GM06990 (cell line): ENCODE measurements at regions not wholly inside any gene's neighbourhood (a gene's known extent, or its start where the extent isn't known, plus 50 kb on each side); places are given as distances from the start of the nearest gene placed in this dataset.
"Not testable (repeated sequence)": the region's sequence is repeated elsewhere in the genome, so short reads cannot be mapped to it uniquely, and the experiment has no call there.

Source experiments
- DNase-seq: peaks from one replicate; pipeline ENCODE4 v3.0.0-alpha.2; 2011; ENCODE audit not compliant: insufficient read length; ENCODE audit errors: extremely low read depth
- H3K27me3 ChIP-seq: replicated peaks from 2 replicates; pipeline ENCODE4 v1.6.0; 2011; ENCODE audit warnings: low read length; ENCODE audit not compliant: control insufficient read depth, insufficient read depth
- H3K36me3 ChIP-seq: 2 replicates; pipeline ENCODE4 v1.5.1; 2011; ENCODE audit warnings: low read length; ENCODE audit not compliant: control insufficient read depth, insufficient read depth
- H3K4me3 ChIP-seq: replicated peaks from 2 replicates; pipeline ENCODE4 v1.5.1; 2011; ENCODE audit warnings: low read depth, mild to moderate bottlenecking, control low read depth, low read length
- TF ChIP-seq, protein P1 (sequence below): IDR thresholded peaks from 2 replicates; pipeline ENCODE4 v1.5.1; 2011; ENCODE audit warnings: low read length, control low read depth, mild to moderate bottlenecking, inconsistent platforms; ENCODE audit not compliant: insufficient read depth, poor library complexity, severe bottlenecking

GRCh38 chr3:82586414-82586813 lies 825.0 kb upstream of the GBE1 start:
- DNase-seq, result no peak
- no peaks in the 10 kb centered on the region for H3K36me3 ChIP-seq
- TF ChIP-seq, protein P1, sequence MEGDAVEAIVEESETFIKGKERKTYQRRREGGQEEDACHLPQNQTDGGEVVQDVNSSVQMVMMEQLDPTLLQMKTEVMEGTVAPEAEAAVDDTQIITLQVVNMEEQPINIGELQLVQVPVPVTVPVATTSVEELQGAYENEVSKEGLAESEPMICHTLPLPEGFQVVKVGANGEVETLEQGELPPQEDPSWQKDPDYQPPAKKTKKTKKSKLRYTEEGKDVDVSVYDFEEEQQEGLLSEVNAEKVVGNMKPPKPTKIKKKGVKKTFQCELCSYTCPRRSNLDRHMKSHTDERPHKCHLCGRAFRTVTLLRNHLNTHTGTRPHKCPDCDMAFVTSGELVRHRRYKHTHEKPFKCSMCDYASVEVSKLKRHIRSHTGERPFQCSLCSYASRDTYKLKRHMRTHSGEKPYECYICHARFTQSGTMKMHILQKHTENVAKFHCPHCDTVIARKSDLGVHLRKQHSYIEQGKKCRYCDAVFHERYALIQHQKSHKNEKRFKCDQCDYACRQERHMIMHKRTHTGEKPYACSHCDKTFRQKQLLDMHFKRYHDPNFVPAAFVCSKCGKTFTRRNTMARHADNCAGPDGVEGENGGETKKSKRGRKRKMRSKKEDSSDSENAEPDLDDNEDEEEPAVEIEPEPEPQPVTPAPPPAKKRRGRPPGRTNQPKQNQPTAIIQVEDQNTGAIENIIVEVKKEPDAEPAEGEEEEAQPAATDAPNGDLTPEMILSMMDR, result no peak
- H3K27me3 ChIP-seq, result no peaks in the 10 kb centered on the region
- no peak overlapping the region for H3K4me3 ChIP-seq

DNA sequence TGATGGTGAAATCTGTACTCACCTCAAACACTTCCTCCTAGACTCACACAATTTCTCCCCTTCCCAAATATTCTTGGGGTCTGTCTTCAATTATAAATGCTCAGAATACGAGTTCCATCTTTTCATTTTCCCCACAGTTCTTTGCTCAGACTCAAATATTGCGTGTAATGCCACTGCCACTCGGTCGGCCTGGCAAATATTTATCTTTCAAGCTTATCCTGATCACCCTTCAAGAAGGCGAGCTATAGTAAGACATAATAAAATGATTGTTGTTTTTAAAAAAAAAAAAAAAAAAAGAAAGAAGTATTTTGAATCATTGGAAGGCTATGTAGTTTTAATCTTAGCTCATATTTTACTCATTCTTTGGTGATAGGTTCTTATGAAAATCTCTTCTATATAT lies 824.6 kb upstream of the GBE1 start:
- H3K36me3 ChIP-seq, H3K27me3 ChIP-seq, DNase-seq, H3K4me3 ChIP-seq: not testable (repeated sequence)

GRCh38 chr3:82585591-82585990 lies 824.1 kb upstream of the GBE1 start:
- not testable (repeated sequence) for DNase-seq, H3K4me3 ChIP-seq, H3K27me3 ChIP-seq, H3K36me3 ChIP-seq

GRCh38 chr3:82584861-82585260 lies 823.4 kb upstream of the GBE1 start:
- DNase-seq, H3K36me3 ChIP-seq, H3K27me3 ChIP-seq, H3K4me3 ChIP-seq: not testable (repeated sequence)

DNA sequence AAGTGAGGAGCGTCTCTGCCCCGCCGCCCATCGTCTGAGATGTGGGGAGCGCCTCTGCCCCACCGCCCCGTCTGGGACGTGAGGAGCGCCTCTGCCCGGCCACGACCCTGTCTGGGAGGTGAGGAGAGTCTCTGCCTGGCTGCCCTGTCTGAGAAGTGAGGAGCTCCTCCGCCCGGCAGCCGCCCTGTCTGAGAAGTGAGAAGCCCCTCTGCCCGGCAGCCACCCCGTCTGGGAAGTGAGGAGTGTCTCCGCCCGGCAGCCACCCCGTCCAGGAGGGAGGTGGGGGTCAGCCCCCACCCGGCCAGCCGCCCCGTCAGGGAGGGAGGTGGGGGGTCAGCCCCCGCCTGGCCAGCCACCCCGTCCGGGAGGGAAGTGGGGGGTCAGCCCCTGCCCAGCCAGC lies 823.0 kb upstream of the GBE1 start:
- H3K27me3 ChIP-seq, H3K36me3 ChIP-seq, DNase-seq, H3K4me3 ChIP-seq: not testable (repeated sequence)

- TF ChIP-seq, protein P1, result no peak
- no peaks in the 10 kb centered on the region for H3K36me3 ChIP-seq
- no peak for DNase-seq
- no peaks in the 10 kb centered on the region for H3K27me3 ChIP-seq
- no peak overlapping the region for H3K4me3 ChIP-seq
Observed at GRCh38 chr3:82581350-82581749, 819.9 kb upstream of the GBE1 start.

- Histone ChIP-seq H3K36me3 (no peaks in the 10 kb centered on the region), H3K27me3 (no peaks in the 10 kb centered on the region), H3K4me3 (no peak overlapping the region)
- TF ChIP-seq, protein P1, result no peak
- DNase-seq, result no peak
Observed at GRCh38 chr3:82572721-82573120, 811.3 kb upstream of the GBE1 start.

- no peaks in the 10 kb centered on the region for H3K27me3 ChIP-seq
- TF ChIP-seq, protein P1, result no peak
- H3K4me3 ChIP-seq, result no peak overlapping the region
- no peaks in the 10 kb centered on the region for H3K36me3 ChIP-seq
- no peak for DNase-seq
Observed at GRCh38 chr3:82568776-82569338, 807.4 kb upstream of the GBE1 start.
